HEK293 (cell line): ENCODE measurements at regions not wholly inside any gene's neighbourhood (a gene's known extent, or its start where the extent isn't known, plus 50 kb on each side); places are given as distances from the start of the nearest gene placed in this dataset.

Experiments
- CTCF ChIA-PET: fragments of 350-600 bp; formaldehyde crosslinking; extraction: SDS; loops from one replicate; lab custom pipeline; 2021; ENCODE audit warnings: antibody characterized with exemption; lab: Yijun Ruan, JAX
- POLR2A ChIA-PET: fragments of 300-600 bp; formaldehyde crosslinking; extraction: SDS; loops from one replicate; lab custom pipeline; 2020; ENCODE audit warnings: antibody characterized with exemption, inconsistent platforms; lab: Yijun Ruan, JAX
- H3K27ac ChIP-seq: fragments of 200-500 bp; sonication (Bioruptor generic); 2 replicates; pipeline ENCODE4 v1.5.1; 2014; ENCODE audit warnings: low read depth, low read length, control low read depth, inconsistent platforms; ENCODE audit errors: extremely low read depth
- H3K36me3 ChIP-seq, 2 experiments: fragments of 200-500 bp in 1 of 2; sonication (Bioruptor generic) in 1 of 2; 1 replicate in 1 of 2; 2 replicates in 1 of 2; pipeline ENCODE4 v1.5.1; 2014 to 2017; ENCODE audit warnings: inconsistent platforms in 2 of 2, low read length in 2 of 2; ENCODE audit not compliant: control insufficient read depth in 2 of 2, insufficient read depth in 1 of 2
- H3K4me1 ChIP-seq: fragments of 200-500 bp; sonication (Bioruptor generic); 2 replicates; pipeline ENCODE4 v1.5.1; 2014; ENCODE audit warnings: mild to moderate bottlenecking, low read length, inconsistent platforms; ENCODE audit not compliant: control insufficient read depth, insufficient read depth
- H3K4me3 ChIP-seq: 2 replicates; pipeline ENCODE4 v1.5.1; 2011; ENCODE audit warnings: low read depth, mild to moderate bottlenecking, control low read depth, low read length, moderate library complexity
- H3K9me3 ChIP-seq: fragments of 200-500 bp; sonication (Bioruptor generic); 2 replicates; pipeline ENCODE4 v1.5.1; 2014; ENCODE audit warnings: low read depth, low read length, inconsistent platforms; ENCODE audit not compliant: control insufficient read depth, insufficient read depth
- GFI1B ChIP-seq: fragments of 450-650 bp; formaldehyde crosslinking; IDR thresholded peaks from 2 replicates; pipeline ENCODE4 v1.5.1; 2016; ENCODE audit warnings: missing biosample characterization, missing genetic modification characterization
- PRDM2 ChIP-seq: fragments of 450-650 bp; formaldehyde crosslinking; IDR thresholded peaks from 2 replicates; pipeline ENCODE4 v1.5.1; 2016; ENCODE audit warnings: missing biosample characterization, missing genetic modification characterization, borderline replicate concordance
- YY2 ChIP-seq: fragments of 450-650 bp; formaldehyde crosslinking; IDR thresholded peaks from 2 replicates; pipeline ENCODE4 v1.5.1; 2016; ENCODE audit warnings: missing biosample characterization, missing genetic modification characterization
- ZBTB1 ChIP-seq: fragments of 450-650 bp; formaldehyde crosslinking; IDR thresholded peaks from 2 replicates; pipeline ENCODE4 v1.5.1; 2016; ENCODE audit warnings: missing biosample characterization, missing genetic modification characterization
- ZBTB20 ChIP-seq: fragments of 450-650 bp; formaldehyde crosslinking; IDR thresholded peaks from 2 replicates; pipeline ENCODE4 v1.5.1; 2016; ENCODE audit warnings: missing biosample characterization, missing genetic modification characterization
- ZBTB6 ChIP-seq: fragments of 450-650 bp; formaldehyde crosslinking; IDR thresholded peaks from 2 replicates; pipeline ENCODE4 v1.5.1; 2017; ENCODE audit warnings: missing biosample characterization, missing genetic modification characterization
- ZFHX2 ChIP-seq: fragments of 450-650 bp; formaldehyde crosslinking; conservative IDR thresholded peaks from 2 replicates; pipeline ENCODE4 v1.5.1; 2016; ENCODE audit warnings: missing biosample characterization, missing genetic modification characterization
- ZNF138 ChIP-seq: fragments of 450-650 bp; formaldehyde crosslinking; IDR thresholded peaks from 2 replicates; pipeline ENCODE4 v1.5.1; 2016; ENCODE audit warnings: missing biosample characterization, missing genetic modification characterization, borderline replicate concordance
- ZNF223 ChIP-seq: fragments of 450-650 bp; formaldehyde crosslinking; IDR thresholded peaks from 2 replicates; pipeline ENCODE4 v1.5.1; 2016; ENCODE audit warnings: missing biosample characterization, missing genetic modification characterization
- ZNF280C ChIP-seq: fragments of 450-650 bp; formaldehyde crosslinking; IDR thresholded peaks from 2 replicates; pipeline ENCODE4 v1.5.1; 2016; ENCODE audit warnings: missing biosample characterization, missing genetic modification characterization
- ZNF510 ChIP-seq: fragments of 450-650 bp; formaldehyde crosslinking; IDR thresholded peaks from 2 replicates; pipeline ENCODE4 v1.5.1; 2018; ENCODE audit warnings: mild to moderate bottlenecking, missing genetic modification characterization, missing biosample characterization; ENCODE audit not compliant: insufficient replicate concordance
- ZNF513 ChIP-seq: fragments of 450-650 bp; IDR thresholded peaks from 2 replicates; pipeline ENCODE4 v1.5.1; 2018; ENCODE audit warnings: missing biosample characterization, missing genetic modification characterization
- ZNF747 ChIP-seq: fragments of 450-650 bp; formaldehyde crosslinking; IDR thresholded peaks from 2 replicates; pipeline ENCODE4 v1.5.1; 2016; ENCODE audit warnings: missing biosample characterization, missing genetic modification characterization

- Histone ChIP-seq H3K4me3 (no peak overlapping the region), H3K27ac (no peak overlapping the region), H3K36me3 (no peaks in the 10 kb centered on the region), H3K4me1 (no peaks in the 10 kb centered on the region)
- no peak for TF ChIP-seq PRDM2 (tag by site-specific recombination)
- TF ChIP-seq ZBTB20 (tag by site-specific recombination) = no peak
- TF ChIP-seq ZNF223 (tag by site-specific recombination) = no peak
- TF ChIP-seq ZBTB6 (tag by site-specific recombination) = no peak
- TF ChIP-seq ZNF510 (tag by site-specific recombination) = no peak
- no peak for TF ChIP-seq ZNF513
- no peak for TF ChIP-seq ZFHX2 (tag by site-specific recombination)
- no peak for TF ChIP-seq ZNF280C
- no peak for TF ChIP-seq ZBTB1 (tag by site-specific recombination)
- no peak for TF ChIP-seq ZNF138 (tag by site-specific recombination)
- no peak for TF ChIP-seq ZNF747 (tag by site-specific recombination)
- no peak for TF ChIP-seq YY2 (tag by site-specific recombination)
- TF ChIP-seq GFI1B = no peak
- TF ChIP-seq, all 188 proteins: peak for 0
- POLR2A ChIA-PET = interaction anchor here (0.6 kb wide), 1 partner anchor 53 kb away, joined by 5 read pairs; no protein-coding TSS in a partner anchor
- H3K9me3 ChIP-seq = no peaks in the 10 kb centered on the region
- CTCF ChIA-PET = interaction anchor here (0.7 to 2.2 kb wide), 3 partner anchors 17 to 177 kb away, joined by 3 to 9 read pairs (median 4); no protein-coding TSS in a partner anchor
These were observed 187.9 kb downstream of the PALM2AKAP2 start for GRCh38 chr9:109967651-109968642.
